ENCODE measurements at regions not wholly inside any gene's neighbourhood (a gene's known extent, or its start where the extent isn't known, plus 50 kb on each side); places are given as distances from the start of the nearest gene placed in this dataset.

- DNase-seq: no peak
These were observed 262.3 kb upstream of the TNRC6C start for GRCh38 chr17:77696151-77696720.

GRCh38 chr17:77696721-77697460 is 261.6 kb upstream of the TNRC6C start:
- no peak for DNase-seq

GRCh38 chr17:77697480-77698400 is 260.8 kb upstream of the TNRC6C start:
- DNase-seq: no peak

GRCh38 chr17:77698903-77699623 is 259.4 kb upstream of the TNRC6C start:
- no peak for DNase-seq

- no peak for DNase-seq
These were observed 258.2 kb upstream of the TNRC6C start for GRCh38 chr17:77700165-77700881.

GRCh38 chr17:77701996-77702395 is 256.5 kb upstream of the TNRC6C start:
- no peak for DNase-seq

GRCh38 chr17:77704048-77704815 is 254.3 kb upstream of the TNRC6C start:
- DNase-seq: no peak

- no peak for DNase-seq
These were observed 251.6 kb upstream of the TNRC6C start for GRCh38 chr17:77706938-77707337.

- no peak for DNase-seq
These were observed 251.0 kb upstream of the TNRC6C start for GRCh38 chr17:77707546-77707945.

GRCh38 chr17:77708049-77708448 is 250.5 kb upstream of the TNRC6C start:
- no peak for DNase-seq

- DNase-seq: no peak
These were observed 249.6 kb upstream of the TNRC6C start for GRCh38 chr17:77708936-77709335.

- no peak for DNase-seq
These were observed 248.9 kb upstream of the TNRC6C start for GRCh38 chr17:77709594-77709993.

- DNase-seq: no peak
These were observed 245.9 kb upstream of the TNRC6C start for GRCh38 chr17:77712578-77712977.

GRCh38 chr17:77716289-77716926 is 242.1 kb upstream of the TNRC6C start:
- DNase-seq: peak; percentile 3

- DNase-seq: no peak
These were observed 240.4 kb upstream of the TNRC6C start for GRCh38 chr17:77717941-77718668.

- no peak for DNase-seq
These were observed 239.9 kb upstream of the TNRC6C start for GRCh38 chr17:77718669-77718961.

- DNase-seq: no peak
These were observed 238.7 kb upstream of the TNRC6C start for GRCh38 chr17:77719806-77720205.

- DNase-seq: no peak
These were observed 237.3 kb upstream of the TNRC6C start for GRCh38 chr17:77720946-77721845.

GRCh38 chr17:77721846-77722160 is 236.7 kb upstream of the TNRC6C start:
- peak; percentile 3 for DNase-seq

- DNase-seq: no peak
These were observed 236.1 kb upstream of the TNRC6C start for GRCh38 chr17:77722366-77722765.

All from NCI-H748 treated with DMSO at 0.1 percent for 48 hours (cell line).